NCI-H1105 treated with DMSO at 0.1 percent for 48 hours (cell line): ENCODE measurements at regions not wholly inside any gene's neighbourhood (a gene's known extent, or its start where the extent isn't known, plus 50 kb on each side); places are given as distances from the start of the nearest gene placed in this dataset.

ENCODE experiments used
- DNase-seq: peaks from one replicate; lab custom pipeline; 2025; lab: John Stamatoyannopoulos, UW

DNA sequence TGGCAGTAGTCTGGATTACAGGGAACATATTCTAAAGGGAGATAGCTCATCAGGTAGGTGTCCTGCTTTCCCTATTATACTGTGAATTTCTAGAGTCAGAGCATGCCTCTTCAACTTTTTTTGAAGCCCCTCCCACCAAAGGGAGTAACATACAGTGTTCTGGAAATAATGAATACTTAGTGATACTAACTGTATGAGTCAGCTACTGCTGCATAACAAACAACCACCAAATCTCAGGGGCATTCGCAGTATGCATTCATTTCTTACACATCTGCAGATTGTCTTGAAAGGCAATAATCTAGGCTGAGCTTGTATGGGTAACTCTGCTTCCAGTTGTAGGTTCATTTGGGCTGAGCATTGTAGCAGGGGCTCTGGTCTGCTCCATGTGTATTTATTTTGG lies 409.7 kb upstream of the SPRED2 start:
- DNase-seq: no peak

- DNase-seq: no peak
Observed at GRCh38 chr2:65835975-65836549, 403.7 kb upstream of the SPRED2 start.

- peak; percentile 14 for DNase-seq
Observed at GRCh38 chr2:65834771-65835475, 402.5 kb upstream of the SPRED2 start.

DNA sequence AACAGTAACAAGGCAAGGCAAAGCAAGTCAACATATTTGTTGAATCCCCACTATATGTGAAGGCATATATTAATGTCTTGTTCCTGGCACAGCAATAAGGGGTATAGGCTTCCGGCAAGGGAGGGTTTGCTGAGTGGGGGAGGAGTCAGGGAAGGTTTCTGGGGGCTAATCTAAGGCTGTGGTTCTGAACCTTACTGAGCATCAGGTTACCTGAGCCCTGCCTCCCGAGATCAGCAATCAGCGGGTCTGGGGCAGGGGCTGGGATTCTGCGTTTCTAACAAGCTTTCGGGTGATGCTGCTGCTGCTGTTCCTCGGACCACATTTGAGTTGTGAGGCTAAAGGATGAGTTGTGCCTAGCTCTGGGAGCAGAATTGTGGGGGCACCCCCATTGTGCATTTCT lies 401.7 kb upstream of the SPRED2 start:
- DNase-seq: no peak

- DNase-seq: no peak
Observed at GRCh38 chr2:65831509-65831908, 399.1 kb upstream of the SPRED2 start.

GRCh38 chr2:65826567-65826966 lies 394.2 kb upstream of the SPRED2 start:
- DNase-seq: no peak

GRCh38 chr2:65823511-65823910 lies 391.1 kb upstream of the SPRED2 start:
- no peak for DNase-seq

GRCh38 chr2:65820454-65820853 lies 388.1 kb upstream of the SPRED2 start:
- no peak for DNase-seq

- DNase-seq: no peak
Observed at GRCh38 chr2:65819963-65820362, 387.6 kb upstream of the SPRED2 start.

DNA sequence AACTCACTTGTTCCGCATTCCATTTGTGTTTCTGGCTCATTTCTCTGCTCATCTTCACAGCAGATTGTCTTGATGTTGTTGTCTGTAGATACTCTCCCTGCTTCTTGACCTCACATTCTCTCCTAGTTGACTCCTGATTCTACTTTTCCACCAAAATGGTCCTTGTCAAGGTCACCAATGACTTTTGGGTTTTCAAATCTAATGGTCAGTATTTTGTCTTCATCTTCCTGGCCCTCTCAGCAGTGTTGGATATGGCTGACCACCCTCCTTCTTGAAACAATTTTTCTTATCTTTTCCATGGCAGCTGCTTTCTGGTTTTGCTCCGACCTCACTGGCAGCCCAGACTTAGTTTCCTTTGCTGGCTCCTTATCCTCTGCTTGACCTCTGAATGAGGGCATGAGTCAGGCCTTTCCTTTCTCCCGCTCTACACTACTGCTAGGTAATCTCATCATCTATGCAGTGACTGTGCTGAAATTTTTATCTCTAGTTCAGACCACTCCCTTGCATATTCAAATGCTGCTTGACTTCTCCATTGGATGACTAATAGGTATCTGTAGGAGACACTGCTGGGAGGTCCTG lies 386.6 kb upstream of the SPRED2 start:
- no peak for DNase-seq

DNA sequence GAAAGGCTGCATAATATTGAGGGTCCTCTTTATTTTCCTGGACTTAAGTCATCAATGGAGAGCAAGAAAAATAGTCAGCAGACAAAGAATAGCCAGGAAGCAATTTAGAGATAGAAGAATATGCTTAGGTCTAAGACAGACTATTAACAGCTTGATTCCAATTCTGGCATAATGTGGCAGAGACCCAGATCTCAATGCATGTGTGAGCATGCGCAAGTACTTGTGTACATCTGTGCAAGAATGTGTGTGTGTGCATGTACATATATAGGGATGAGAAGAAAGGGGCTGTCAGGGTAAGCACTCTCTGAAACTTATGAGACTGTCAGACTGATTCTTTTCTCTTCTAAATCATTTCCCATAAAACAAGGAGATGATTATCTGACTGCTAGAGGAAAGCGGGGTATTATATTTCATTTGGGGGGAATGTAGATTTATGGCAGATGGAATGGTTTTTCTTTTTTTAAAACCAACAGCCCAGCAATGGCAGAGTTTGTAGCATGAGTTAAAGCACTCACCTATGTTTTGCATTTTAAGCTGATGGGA lies 381.3 kb upstream of the SPRED2 start:
- DNase-seq: no peak

DNA sequence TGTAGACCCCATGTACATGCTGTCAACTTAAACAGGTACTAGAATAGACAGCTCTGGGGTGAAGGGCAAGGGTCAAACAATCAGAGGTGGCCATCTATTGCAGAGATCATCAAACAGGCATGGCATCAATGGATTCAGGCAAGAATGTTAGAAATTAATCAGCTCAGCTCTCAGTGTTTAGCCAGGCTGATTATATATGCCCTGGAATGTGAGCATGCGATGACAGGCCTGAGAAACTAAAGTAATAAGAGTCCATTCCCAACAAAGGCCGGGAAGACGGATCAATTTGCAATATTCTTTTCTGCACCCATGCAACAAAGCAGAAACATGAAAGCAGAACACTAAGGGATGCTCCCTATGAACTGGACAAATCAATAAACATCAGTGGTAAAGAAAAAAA lies 380.5 kb upstream of the SPRED2 start:
- DNase-seq: no peak

DNA sequence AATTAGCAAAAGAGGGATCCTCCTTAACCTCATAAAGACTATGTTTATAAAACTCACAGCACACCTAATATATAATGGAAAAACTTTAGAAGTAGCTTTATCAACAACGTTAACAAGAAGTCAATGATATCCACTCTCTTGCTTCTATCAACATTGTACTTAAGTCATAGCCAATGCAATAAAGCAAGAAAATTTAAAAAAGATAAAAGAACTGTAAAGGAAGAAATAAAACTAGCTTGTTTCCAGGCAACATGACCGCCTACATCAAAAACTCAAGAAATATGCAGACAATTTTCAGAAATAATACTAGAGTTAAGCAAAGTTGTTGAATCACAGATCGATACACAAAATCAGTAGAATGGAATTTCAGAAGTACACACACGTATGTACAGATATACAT lies 375.5 kb upstream of the SPRED2 start:
- DNase-seq: no peak

DNA sequence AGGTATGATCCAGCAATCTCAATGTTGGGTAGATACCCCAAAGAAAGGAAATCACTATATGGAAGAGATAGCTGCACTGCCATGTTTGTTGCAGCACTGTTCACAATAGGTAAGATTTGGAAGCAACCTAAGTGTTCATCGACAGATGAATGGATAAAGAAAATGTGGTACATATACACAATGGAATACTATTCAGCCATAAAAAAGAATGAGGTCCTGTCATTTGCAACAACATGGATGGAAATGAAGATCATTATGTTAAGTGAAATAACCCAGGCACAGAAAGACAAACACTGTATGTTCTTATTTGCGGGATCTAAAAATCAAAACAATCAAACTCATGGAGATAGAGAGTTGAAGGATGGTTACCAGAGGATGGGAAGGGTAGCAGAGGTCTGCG lies 372.4 kb upstream of the SPRED2 start:
- DNase-seq: no peak

DNA sequence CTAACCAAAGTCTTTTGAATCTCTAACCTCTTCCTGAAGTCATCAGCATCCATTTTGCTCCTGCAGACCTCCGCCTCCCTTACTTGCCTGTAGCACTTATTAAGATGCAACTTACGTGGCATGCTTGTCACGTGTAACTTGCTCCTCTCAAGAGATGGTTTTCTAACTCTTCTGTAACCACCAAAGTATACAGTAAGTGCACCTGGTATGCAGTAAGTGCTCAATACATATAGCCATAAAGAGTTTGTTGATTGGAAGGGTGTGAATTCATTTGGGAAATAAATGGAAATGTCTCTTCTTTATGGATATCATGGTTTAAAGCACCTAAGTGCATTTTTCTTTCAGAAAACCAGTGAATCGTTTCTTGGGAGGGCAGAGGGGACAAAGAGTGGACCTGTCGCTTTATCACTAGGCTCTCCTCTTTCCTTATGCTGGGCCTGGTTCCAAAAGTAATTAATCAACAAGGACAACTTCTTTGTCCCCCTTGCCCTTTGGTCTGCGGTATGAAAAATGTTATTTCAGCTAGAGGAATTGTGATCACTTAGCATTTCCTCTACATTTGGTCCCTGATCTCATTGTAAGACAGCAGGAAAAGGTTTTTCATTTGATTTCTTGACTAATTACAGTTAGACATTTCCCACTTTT lies 370.0 kb upstream of the SPRED2 start:
- no peak for DNase-seq

DNA sequence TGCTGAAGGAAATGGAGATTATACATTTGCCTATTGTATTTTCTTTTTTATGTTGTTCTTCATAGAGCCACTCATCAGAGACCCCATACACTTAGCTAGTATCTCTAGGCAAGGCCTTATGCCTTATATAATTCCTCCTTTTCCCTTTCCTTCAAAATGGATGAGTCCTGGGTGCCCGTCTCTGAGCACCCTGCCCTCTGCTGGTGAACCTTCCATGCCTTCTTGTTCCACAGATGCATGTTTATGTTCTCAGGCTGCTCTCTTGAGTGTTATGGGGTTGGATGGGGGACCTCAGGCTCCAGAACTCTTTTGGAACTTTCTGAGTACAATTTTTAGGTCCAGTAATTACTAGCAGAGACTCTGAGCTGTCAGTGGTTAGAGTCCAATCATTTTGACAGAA lies 368.6 kb upstream of the SPRED2 start:
- DNase-seq: no peak

GRCh38 chr2:65799141-65799854 lies 366.9 kb upstream of the SPRED2 start:
- DNase-seq: no peak

GRCh38 chr2:65798641-65799040 lies 366.2 kb upstream of the SPRED2 start:
- no peak for DNase-seq

GRCh38 chr2:65794994-65795393 lies 362.6 kb upstream of the SPRED2 start:
- no peak for DNase-seq

- DNase-seq: no peak
Observed at GRCh38 chr2:65791404-65791975, 359.1 kb upstream of the SPRED2 start.

- no peak for DNase-seq
Observed at GRCh38 chr2:65790676-65790935, 358.2 kb upstream of the SPRED2 start.
